GM10248 (cell line): ENCODE measurements at regions not wholly inside any gene's neighbourhood (a gene's known extent, or its start where the extent isn't known, plus 50 kb on each side); places are given as distances from the start of the nearest gene placed in this dataset.
"Not testable (repeated sequence)": the region's sequence is repeated elsewhere in the genome, so short reads cannot be mapped to it uniquely, and the experiment has no call there.

Experiments
- CTCF ChIA-PET: fragments of 300-600 bp; sonication (Branson Sonifier 250); formaldehyde crosslinking; extraction: SDS; loops from one replicate; lab custom pipeline; 2021; ENCODE audit warnings: antibody characterized with exemption; lab: Yijun Ruan, JAX
- POLR2A ChIA-PET: fragments of 350-650 bp; sonication (Branson Sonifier 250); formaldehyde crosslinking; extraction: SDS; loops from one replicate; lab custom pipeline; 2020; ENCODE audit warnings: antibody characterized with exemption; lab: Yijun Ruan, JAX
- DNase-seq: peaks from one replicate; pipeline ENCODE4 v3.0.0; 2012; ENCODE audit errors: extremely low spot score
- TF ChIP-seq, protein P1 (sequence below): IDR thresholded peaks from 2 replicates; pipeline ENCODE4 v1.5.1; 2012; ENCODE audit warnings: mild to moderate bottlenecking, low read depth; ENCODE audit errors: extremely low read depth, missing control alignments, control extremely low read depth

DNA sequence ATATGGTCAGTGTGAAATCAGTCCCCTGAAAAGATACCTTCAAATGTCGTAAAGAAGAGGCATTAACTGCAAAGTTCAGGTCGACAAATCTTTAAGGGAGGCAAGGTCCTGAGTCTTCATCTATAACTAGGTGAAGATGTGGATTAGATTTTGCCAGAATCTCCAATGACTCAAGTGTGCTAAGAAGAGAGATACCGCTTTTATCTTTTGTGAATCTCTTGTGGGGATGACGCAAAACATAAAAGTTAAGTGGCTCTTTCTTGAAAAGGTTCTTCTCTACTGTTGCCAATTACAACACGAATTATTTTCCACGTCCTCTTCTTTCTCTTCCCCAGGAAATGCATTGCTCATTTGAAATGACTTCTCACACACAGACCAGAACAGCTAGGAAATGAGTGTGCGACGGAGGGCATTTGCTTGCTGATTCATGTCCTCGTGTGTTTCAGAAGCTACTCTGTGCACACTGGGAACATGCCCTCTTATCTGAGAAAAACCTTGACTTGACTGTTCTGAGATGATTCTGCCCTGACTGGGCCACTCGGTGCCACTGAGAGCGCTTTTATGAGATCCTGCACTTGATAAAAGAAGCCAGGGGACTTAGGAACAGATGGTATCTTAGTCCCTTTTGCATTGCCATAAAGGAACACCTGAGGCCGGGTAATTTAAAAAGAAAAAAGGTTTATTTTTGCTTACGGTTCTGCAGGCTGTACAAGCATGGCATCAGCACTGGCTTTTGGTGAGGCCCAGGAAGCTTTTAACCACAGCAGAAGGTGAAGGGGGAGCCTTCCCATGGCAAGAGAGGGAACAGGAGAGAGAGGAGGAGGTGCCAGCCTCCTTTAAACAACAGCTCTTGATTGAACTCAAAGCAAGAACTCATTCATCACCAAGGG is 169.5 kb upstream of the PFKP start:
- CTCF ChIA-PET: no interaction called here
- TF ChIP-seq, protein P1, sequence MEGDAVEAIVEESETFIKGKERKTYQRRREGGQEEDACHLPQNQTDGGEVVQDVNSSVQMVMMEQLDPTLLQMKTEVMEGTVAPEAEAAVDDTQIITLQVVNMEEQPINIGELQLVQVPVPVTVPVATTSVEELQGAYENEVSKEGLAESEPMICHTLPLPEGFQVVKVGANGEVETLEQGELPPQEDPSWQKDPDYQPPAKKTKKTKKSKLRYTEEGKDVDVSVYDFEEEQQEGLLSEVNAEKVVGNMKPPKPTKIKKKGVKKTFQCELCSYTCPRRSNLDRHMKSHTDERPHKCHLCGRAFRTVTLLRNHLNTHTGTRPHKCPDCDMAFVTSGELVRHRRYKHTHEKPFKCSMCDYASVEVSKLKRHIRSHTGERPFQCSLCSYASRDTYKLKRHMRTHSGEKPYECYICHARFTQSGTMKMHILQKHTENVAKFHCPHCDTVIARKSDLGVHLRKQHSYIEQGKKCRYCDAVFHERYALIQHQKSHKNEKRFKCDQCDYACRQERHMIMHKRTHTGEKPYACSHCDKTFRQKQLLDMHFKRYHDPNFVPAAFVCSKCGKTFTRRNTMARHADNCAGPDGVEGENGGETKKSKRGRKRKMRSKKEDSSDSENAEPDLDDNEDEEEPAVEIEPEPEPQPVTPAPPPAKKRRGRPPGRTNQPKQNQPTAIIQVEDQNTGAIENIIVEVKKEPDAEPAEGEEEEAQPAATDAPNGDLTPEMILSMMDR: no peak
- no peak for DNase-seq
- POLR2A ChIA-PET: no interaction called here

DNA sequence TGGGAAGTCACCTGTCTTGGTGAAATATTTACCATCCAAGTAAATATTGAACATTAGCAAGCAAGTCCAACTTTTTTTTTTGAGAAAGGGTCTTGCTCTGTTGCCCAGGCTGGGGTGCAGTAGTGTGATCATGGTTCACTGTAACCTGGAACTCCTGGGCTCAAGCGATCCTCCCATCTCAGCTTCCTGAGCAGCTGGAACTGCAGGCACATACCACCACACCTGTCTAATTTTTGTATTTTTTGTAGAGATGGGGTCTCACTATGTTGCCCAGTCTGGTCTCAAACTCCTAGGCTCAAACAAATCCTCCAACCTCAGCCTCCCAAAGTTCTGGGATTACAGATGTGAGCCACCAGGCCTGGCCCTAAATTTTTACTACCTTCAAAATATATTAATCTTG is 171.0 kb upstream of the PFKP start:
- DNase-seq, POLR2A ChIA-PET, CTCF ChIA-PET: not testable (repeated sequence)

DNA sequence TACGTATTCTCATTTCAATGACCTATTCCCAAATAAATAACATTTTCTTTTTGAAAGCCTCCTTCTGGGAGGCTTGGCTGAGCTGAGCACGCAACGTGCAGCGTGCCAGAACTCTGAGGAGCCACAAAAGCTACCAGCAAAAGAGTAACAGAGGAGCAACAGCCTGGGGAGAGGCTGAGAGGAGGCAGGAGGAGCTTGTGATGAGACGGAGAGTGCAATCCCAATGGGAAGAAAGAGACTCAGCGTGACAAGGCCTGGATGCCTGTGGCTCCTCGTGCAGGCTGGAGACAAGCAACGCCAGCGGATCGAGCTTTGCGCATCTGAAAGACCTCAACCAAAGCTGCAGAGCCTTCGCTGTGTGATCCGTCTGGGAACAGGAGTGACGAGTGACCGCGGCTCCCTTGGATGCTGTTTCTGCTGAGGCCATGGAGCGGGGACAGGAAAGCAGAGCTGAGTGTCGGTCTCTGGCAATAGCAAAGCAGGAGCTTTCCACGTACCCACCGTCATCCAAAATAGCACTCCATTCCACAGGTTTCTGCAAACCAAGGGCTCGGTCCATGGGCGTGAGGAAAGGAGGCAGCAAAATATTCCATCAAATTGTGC is 171.7 kb upstream of the PFKP start:
- ChIA-PET POLR2A (no interaction called here), CTCF (no interaction called here)

DNA sequence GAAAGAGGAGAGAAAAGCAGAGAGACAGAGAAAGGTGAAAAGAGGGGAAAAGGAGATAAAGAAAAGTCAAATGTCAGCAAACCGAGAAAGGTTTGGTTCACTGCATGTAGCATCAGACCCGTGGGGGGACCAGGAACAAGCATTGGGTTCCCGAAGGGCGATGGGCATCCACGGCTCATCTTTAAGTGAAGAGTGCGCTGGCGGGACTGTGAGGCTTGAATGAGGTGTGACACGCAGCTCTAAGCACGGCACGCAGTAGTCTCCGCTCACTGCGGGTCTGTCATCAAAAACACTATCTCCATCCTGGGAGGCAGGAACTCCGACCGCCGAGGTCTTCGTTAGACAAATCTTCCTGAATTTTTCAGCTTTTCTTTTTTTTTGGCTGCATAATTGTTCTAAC is 173.4 kb upstream of the PFKP start:
- TF ChIP-seq, protein P1: no peak
- DNase-seq: no peak
- ChIA-PET POLR2A (no interaction called here), CTCF (no interaction called here)

More for the DNA sequence above, 171.7 kb upstream of the PFKP start:
- no peak for DNase-seq
- TF ChIP-seq, protein P1: no peak

DNA sequence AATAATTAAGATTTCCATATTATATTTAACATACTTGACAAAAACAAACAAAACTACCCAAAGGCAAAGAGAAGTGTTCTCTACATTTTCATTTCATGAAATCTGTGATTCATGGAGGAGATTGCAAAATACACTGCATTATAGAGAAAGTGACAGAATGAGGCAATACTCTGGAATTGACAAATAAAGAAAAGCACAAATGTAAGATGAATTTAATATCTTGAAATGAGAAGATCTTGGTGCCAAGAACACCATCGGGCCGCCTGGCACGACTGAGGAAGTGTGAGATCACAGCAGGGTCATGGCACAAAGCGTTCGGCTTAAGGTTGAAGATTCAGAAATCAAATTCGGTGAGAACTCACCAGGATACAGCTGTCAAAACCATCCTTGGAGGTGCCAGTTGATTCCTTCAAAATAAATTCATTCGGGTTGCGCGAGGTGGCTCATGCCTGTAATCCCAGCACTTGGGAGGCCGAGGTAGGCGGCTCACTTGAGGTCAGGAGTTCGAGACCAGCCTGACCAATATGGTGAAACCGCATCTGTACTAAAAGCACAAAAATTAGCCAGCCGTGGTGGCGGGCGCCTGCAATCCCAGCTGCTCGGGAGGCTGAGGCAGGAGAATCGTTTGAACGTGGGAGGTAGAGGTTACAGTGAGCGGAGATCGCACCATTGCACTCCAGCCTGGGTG is 174.0 kb upstream of the PFKP start:
- TF ChIP-seq, protein P1: no peak
- POLR2A ChIA-PET: no interaction called here
- DNase-seq: no peak
- CTCF ChIA-PET: no interaction called here

DNA sequence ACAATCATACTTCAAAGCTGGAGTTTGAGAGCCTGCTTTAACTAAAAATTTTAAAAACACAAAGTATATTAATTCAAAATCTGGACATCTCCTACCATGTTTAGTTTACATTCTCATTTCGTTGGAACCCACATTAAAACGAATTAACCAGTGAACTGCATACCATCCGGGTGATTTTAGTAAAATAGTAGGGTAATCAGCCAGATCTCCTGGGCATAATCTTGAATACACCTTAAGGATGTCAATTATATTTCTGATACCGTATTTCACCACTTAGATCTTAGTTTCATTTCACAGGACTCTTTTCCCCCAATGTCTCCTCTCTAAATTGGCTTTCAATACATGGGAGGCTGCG is 175.6 kb upstream of the PFKP start:
- ChIA-PET POLR2A (no interaction called here), CTCF (no interaction called here)
- no peak for DNase-seq
- TF ChIP-seq, protein P1: no peak
